ENCODE measurements at regions not wholly inside any gene's neighbourhood (a gene's known extent, or its start where the extent isn't known, plus 50 kb on each side); places are given as distances from the start of the nearest gene placed in this dataset.

DNA sequence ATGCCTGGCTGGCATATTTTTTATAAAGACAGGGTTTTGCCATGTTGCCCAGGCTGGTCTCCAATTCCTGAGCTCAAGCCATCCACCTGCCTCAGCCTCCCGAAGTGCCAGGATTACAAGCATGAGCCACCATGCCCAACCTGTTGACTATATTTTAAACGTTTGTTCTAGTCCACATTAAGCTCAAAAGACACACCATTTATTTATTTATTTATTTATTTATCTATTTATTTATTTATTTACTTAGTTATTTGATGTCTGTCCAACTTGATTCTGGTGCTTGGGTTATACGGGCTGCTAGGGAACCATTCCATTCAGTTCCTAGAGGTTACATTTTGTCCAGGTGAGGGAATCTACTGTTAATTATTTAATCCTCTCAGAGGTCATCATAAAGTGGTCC, 98.1 kb upstream of the ADGRL4 start:
- TF ChIP-seq, protein P1, sequence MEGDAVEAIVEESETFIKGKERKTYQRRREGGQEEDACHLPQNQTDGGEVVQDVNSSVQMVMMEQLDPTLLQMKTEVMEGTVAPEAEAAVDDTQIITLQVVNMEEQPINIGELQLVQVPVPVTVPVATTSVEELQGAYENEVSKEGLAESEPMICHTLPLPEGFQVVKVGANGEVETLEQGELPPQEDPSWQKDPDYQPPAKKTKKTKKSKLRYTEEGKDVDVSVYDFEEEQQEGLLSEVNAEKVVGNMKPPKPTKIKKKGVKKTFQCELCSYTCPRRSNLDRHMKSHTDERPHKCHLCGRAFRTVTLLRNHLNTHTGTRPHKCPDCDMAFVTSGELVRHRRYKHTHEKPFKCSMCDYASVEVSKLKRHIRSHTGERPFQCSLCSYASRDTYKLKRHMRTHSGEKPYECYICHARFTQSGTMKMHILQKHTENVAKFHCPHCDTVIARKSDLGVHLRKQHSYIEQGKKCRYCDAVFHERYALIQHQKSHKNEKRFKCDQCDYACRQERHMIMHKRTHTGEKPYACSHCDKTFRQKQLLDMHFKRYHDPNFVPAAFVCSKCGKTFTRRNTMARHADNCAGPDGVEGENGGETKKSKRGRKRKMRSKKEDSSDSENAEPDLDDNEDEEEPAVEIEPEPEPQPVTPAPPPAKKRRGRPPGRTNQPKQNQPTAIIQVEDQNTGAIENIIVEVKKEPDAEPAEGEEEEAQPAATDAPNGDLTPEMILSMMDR (IDR thresholded peaks at IDR 0.05 in 4 of 5, conservative IDR thresholded peaks at IDR 0.05 in 1 of 5): no peak
- no peak for TF ChIP-seq POLR2A (IDR thresholded peaks at IDR 0.05)
